ENCODE measurements at regions not wholly inside any gene's neighbourhood (a gene's known extent, or its start where the extent isn't known, plus 50 kb on each side); places are given as distances from the start of the nearest gene placed in this dataset.

DNA sequence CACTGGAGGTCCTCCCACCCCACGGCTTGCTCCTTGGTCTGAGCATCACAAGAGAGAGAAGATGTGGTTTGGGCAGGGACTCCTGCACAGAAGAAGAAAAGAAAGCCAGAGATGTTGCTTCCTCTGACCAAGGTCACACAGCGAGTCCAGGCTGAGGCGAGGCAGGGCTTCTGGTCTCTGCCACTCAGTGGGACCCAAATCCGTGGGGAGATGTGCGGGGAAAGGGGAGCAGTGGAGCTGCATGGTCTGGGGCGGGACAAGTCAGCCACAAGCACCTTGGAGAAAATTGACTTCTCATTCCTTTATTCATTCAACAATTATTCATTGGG, 150.9 kb downstream of the C9orf50 start:
- TF ChIP-seq, protein P1, sequence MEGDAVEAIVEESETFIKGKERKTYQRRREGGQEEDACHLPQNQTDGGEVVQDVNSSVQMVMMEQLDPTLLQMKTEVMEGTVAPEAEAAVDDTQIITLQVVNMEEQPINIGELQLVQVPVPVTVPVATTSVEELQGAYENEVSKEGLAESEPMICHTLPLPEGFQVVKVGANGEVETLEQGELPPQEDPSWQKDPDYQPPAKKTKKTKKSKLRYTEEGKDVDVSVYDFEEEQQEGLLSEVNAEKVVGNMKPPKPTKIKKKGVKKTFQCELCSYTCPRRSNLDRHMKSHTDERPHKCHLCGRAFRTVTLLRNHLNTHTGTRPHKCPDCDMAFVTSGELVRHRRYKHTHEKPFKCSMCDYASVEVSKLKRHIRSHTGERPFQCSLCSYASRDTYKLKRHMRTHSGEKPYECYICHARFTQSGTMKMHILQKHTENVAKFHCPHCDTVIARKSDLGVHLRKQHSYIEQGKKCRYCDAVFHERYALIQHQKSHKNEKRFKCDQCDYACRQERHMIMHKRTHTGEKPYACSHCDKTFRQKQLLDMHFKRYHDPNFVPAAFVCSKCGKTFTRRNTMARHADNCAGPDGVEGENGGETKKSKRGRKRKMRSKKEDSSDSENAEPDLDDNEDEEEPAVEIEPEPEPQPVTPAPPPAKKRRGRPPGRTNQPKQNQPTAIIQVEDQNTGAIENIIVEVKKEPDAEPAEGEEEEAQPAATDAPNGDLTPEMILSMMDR (IDR thresholded peaks at IDR 0.05): no peak
- no peak for TF ChIP-seq POLR2A (IDR thresholded peaks at IDR 0.05)

Measured in body of pancreas (tissue), 4 donors.